ENCODE measurements at regions not wholly inside any gene's neighbourhood (a gene's known extent, or its start where the extent isn't known, plus 50 kb on each side); places are given as distances from the start of the nearest gene placed in this dataset.
"Not testable (repeated sequence)": the region's sequence is repeated elsewhere in the genome, so short reads cannot be mapped to it uniquely, and the experiment has no call there.

DNA sequence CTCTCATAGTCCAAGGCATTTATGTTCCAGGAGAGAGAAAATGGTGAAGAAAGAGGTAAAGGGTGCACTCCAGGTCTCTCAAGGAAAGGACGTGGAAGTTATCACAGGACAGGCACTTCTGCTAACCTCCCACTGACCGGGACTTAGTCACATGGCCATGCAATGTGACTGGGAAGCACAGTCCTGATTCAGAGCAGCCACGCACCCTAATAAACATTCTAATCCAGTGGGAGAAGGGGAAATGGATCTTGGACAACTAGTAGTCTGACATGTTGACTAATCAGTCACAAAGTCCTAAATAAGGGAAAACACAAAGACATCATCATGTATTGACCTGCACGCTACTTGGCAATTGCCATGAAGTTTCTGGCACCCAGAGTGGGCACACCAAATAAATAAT lies 417.5 kb upstream of the ZMIZ1 start:
- no peak for DNase-seq
- H3K27me3 ChIP-seq (ENCODE audit: control insufficient read depth, insufficient read depth, low read length): no peaks in the 10 kb centered on the region
- no peak overlapping the region for H3K4me3 ChIP-seq (ENCODE audit: insufficient read depth, low read depth, low read length)
- no peaks in the 10 kb centered on the region for H3K36me3 ChIP-seq (replicated peaks; ENCODE audit: control insufficient read depth, insufficient read depth, low read length)

DNA sequence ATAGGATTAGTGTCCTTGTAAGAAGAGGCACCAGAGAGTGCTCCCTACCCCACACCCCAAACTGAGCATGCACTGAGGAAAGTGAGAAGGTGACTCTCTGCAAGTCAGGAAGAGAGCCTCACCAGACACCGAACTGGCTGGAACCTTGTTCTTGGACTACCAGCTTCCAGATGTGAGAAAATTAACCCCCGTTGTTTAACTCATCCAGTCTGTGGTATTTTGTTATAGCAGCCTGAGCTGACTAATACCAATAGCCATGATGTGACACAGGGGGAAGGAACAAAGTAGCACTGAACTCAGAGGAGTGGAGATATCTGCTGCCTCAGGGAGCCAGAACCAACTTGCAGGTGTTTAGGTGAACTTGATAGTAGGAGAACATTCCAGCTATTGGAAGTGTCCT lies 415.2 kb upstream of the ZMIZ1 start:
- Histone ChIP-seq H3K27me3 (ENCODE audit: control insufficient read depth, insufficient read depth, low read length) (no peaks in the 10 kb centered on the region), H3K4me3 (ENCODE audit: insufficient read depth, low read depth, low read length) (no peak overlapping the region), H3K36me3 (replicated peaks; ENCODE audit: control insufficient read depth, insufficient read depth, low read length) (no peaks in the 10 kb centered on the region)
- DNase-seq: no peak

DNA sequence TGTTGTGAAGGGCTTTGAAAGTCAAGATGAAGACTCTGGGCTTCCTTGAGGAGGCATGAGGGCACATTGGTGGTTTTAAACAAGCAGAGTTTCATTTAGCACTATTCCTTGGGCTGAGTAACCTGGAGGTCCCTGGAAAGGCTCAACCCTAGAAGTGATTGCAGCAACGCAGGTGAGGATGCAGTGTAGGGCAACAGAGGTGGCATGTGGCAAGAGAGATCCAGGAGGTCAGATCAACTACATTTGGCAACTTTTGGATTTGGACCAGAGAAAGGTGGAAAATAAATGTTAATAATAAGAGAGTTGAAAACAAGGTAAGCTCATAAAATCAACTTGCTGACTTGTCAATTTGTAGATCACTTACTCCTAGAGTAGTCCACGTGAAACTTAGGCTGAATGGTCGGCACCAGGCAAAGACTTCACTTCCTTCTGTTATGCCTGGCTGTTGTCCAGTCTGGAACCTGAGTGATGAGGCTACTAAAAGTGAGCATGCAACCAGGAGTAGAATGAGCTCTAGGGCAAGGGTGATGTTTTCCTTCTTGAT lies 414.6 kb upstream of the ZMIZ1 start:
- Histone ChIP-seq H3K36me3 (replicated peaks; ENCODE audit: control insufficient read depth, insufficient read depth, low read length) (no peaks in the 10 kb centered on the region), H3K4me3 (ENCODE audit: insufficient read depth, low read depth, low read length) (no peak overlapping the region), H3K27me3 (ENCODE audit: control insufficient read depth, insufficient read depth, low read length) (no peaks in the 10 kb centered on the region)
- no peak for DNase-seq

DNA sequence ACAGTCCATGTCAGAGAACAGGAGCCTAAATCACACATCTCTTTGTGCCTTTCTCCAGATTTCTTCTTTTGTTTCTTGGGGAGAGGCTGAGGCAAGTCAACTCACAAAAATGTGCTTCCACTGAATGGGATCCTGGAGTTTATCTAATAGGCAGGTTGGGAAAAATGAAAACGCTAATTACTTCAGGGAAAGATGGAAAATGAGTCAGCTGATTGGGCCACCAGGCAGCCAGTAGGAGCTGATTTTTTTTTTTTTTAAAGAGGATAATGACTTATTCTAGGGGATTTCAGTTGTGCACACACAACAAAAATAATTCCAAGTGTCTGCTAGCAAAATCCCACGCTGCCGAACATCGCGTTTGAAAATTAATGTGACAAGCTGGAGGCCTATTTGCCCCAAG lies 412.8 kb upstream of the ZMIZ1 start:
- no peaks in the 10 kb centered on the region for H3K36me3 ChIP-seq (replicated peaks; ENCODE audit: control insufficient read depth, insufficient read depth, low read length)
- H3K27me3 ChIP-seq (ENCODE audit: control insufficient read depth, insufficient read depth, low read length): no peaks in the 10 kb centered on the region
- DNase-seq: no peak
- no peak overlapping the region for H3K4me3 ChIP-seq (ENCODE audit: insufficient read depth, low read depth, low read length)

DNA sequence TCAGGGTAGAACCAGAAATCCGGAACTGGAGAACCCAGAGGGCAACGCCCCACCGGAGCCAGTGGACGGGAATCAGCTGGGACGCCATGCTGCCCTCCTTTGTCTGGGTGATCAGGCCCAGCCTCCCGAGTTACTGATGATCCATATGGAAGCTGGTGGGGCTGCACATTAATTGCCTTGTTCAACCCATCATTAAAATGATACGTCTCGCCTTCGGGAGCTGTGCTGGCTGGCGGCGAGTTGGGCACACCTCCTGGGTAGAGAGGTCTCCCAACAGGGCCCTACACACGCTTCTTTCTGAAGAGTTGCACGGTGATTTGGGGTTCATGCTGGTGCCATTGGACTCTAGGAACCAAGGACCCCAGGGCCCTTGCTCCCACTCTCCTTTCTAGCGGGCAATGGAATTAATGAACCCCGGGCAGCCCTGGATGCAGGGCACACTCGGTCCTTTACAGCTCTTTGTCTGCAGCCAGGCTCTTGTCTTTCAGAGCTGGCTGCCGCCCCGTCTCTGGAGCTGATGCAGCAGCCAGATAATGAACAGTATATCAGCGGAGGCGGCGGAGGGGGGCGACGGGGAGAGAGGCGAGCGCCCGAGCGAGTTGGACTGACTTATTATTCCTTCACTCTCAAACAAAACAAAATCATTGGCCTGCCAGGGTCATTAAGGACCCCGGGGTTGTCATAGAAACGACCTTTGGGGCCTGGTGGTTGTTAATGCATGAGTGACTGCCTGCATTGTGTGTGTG lies 412.2 kb upstream of the ZMIZ1 start:
- Histone ChIP-seq H3K36me3 (replicated peaks; ENCODE audit: control insufficient read depth, insufficient read depth, low read length) (no peaks in the 10 kb centered on the region), H3K27me3 (ENCODE audit: control insufficient read depth, insufficient read depth, low read length) (no peaks in the 10 kb centered on the region), H3K4me3 (ENCODE audit: insufficient read depth, low read depth, low read length) (no peak overlapping the region)
- DNase-seq: no peak

DNA sequence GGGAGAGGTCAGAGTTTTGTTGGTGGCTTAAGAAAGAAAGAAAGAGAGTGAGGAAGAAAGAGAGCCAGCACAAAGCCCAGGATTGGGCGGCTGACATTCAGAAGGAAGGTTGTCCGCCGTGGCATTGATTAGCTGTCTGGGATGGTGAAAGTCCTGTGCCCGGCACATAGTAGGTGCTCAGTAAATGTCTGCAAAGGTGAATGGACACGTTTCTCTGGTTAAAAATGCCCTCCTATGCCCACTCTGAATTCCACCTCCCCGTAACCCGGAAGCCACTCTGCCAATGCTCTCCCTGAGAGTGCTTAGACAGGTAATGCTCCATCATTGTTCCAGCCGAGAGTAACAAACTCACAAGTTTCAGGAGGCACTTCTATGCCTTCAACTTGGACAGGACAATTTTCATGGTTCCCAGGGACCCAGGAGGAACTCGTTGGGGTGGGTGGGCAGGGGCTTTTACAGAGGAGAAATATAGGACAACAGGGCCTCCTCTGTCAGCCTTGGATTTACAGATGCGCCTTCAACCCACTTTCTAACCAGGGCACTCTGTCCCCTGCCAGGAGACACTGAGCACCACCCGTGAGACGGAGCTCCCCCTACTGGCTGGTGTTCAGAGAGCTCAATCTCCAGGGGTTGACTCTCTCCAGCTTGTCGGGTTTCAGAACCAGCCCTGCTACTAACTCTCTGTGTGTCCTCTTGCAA lies 411.5 kb upstream of the ZMIZ1 start:
- peak; percentile 86 for DNase-seq
- Histone ChIP-seq H3K27me3 (ENCODE audit: control insufficient read depth, insufficient read depth, low read length) (no peaks in the 10 kb centered on the region), H3K36me3 (replicated peaks; ENCODE audit: control insufficient read depth, insufficient read depth, low read length) (no peaks in the 10 kb centered on the region), H3K4me3 (ENCODE audit: insufficient read depth, low read depth, low read length) (no peak overlapping the region)

DNA sequence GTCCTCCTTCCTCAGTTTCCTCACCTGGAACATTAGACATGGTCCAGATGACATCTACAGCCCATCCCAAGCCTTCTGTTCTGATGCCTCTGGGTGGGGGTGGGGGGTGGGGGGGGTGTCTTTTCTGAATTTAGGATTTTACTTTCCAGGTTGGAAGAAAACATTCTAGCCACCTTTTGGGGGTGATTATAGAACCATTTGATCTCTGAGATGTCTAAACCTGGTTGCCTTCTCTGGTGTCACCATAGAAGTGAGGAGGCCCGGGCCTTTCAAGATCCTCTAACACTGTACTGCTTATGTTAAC lies 411.0 kb upstream of the ZMIZ1 start:
- Histone ChIP-seq H3K36me3 (replicated peaks; ENCODE audit: control insufficient read depth, insufficient read depth, low read length) (no peaks in the 10 kb centered on the region), H3K27me3 (ENCODE audit: control insufficient read depth, insufficient read depth, low read length) (no peaks in the 10 kb centered on the region), H3K4me3 (ENCODE audit: insufficient read depth, low read depth, low read length) (no peak overlapping the region)
- DNase-seq: no peak

DNA sequence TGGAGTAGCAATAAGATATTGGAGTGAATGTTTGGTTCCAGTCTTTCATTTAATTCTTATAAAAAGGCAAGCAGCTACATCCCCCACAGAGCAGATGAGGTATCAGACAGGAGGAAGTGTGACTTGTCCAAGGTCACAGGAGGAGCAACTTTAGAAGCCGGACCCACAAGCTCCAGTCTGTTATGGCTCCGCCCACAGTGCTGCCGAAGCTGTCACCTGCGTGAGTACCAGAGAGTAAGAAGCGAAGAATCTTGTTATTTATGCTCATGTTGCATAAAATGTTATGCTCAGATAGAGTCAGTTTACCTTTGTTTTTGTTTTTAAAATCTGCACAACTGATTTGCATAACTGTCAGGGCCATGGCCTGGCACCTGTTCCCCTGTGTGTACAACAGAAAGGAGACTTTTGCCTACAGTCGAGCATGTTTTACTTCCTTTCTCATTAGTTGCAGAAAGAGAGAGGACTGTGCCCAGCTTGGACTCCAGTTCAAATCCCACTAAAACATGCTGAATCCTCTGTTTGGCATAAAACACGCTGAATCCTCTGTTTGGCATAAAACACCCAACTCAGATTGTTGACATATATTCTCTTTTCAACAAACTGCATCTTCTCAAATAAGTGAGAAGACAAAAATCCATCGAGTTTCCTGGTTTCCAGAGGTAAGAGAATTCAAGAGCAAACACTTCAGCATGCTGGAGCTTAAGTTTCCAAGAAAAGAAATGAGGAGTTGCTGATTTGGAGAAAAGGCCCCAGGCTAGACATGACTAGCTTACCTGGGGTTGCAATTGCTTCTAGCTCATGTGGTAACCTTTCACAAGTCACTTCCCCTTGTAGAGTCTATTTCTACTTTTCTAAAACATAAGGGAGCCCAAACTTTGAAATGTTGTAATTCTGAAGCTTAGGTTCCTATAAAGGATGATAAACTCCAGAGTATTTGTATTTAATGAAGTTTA lies 409.8 kb upstream of the ZMIZ1 start:
- Histone ChIP-seq H3K36me3 (replicated peaks; ENCODE audit: control insufficient read depth, insufficient read depth, low read length) (no peaks in the 10 kb centered on the region), H3K27me3 (ENCODE audit: control insufficient read depth, insufficient read depth, low read length) (no peaks in the 10 kb centered on the region), H3K4me3 (ENCODE audit: insufficient read depth, low read depth, low read length) (no peak overlapping the region)
- DNase-seq: no peak

DNA sequence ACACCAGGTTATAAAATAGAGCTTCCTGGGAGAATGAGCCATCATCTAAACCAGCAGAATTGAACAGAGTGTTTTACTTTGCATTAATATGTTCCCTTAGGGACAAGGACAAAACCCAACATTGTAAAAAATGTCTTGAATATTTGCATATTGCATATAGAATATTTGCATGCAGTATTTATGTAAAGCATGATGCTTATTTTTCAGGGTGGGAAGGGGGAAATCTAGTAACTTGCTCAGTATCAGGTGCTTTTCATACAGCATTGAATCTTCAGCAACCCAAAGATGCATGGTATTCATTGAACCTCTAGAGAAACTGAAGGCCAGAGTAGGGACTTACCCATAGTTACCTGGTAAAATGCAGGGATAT lies 409.2 kb upstream of the ZMIZ1 start:
- Histone ChIP-seq H3K4me3 (ENCODE audit: insufficient read depth, low read depth, low read length) (no peak overlapping the region), H3K36me3 (replicated peaks; ENCODE audit: control insufficient read depth, insufficient read depth, low read length) (no peaks in the 10 kb centered on the region), H3K27me3 (ENCODE audit: control insufficient read depth, insufficient read depth, low read length) (no peaks in the 10 kb centered on the region)
- no peak for DNase-seq

DNA sequence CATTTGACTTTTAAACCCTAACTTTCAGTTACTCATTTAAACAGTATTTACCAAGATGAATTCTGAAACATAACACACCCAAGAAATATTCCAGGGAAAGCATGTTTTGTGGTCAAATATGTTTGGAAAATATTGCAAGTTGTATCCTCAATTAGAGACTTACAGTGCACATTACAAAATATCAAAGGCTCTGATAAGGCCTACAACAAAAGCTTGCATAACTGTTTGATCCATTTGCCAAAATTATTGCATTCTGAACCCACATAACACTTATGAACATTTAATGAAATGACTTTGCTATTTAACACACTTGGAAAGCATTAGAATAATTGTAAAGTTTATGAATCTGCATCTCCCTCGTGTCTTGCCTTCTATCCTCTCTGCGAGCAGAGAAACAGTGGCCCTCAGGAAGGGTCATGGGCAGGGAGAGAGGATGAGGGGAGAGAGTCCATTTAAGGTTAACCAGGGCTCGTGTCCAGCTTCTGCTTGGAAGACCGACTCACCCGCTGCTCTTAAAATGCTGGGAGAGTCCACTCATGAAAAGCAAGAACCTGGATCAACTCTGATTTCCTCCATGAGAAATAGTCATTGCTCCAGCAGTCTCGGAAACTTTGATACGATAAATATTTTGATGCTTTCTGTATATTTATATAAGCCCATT lies 408.2 kb upstream of the ZMIZ1 start:
- no peak for DNase-seq
- H3K27me3 ChIP-seq (ENCODE audit: control insufficient read depth, insufficient read depth, low read length): no peaks in the 10 kb centered on the region
- no peaks in the 10 kb centered on the region for H3K36me3 ChIP-seq (replicated peaks; ENCODE audit: control insufficient read depth, insufficient read depth, low read length)
- no peak overlapping the region for H3K4me3 ChIP-seq (ENCODE audit: insufficient read depth, low read depth, low read length)

DNA sequence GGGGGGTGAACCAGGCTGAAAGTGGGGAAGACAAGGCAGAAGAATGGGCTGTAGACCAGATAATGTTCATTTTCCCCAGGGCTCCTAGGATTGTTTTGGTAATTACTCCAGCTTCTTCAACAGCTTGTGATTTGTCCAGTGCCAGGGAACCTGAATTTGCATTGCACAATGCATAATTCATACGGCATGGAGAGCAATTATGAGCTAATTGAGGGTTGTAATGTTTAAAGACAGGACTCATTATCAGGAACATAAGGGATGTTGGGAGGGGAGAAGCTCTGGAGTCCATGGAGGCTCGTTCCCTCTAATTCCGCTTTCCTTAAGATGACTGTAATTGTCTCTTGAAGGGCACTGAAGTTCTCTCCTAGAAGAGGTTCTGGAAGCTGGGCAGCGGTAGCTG lies 405.0 kb upstream of the ZMIZ1 start:
- DNase-seq: no peak
- H3K4me3 ChIP-seq (ENCODE audit: insufficient read depth, low read depth, low read length): no peak overlapping the region
- no peaks in the 10 kb centered on the region for H3K27me3 ChIP-seq (ENCODE audit: control insufficient read depth, insufficient read depth, low read length)
- no peaks in the 10 kb centered on the region for H3K36me3 ChIP-seq (replicated peaks; ENCODE audit: control insufficient read depth, insufficient read depth, low read length)

DNA sequence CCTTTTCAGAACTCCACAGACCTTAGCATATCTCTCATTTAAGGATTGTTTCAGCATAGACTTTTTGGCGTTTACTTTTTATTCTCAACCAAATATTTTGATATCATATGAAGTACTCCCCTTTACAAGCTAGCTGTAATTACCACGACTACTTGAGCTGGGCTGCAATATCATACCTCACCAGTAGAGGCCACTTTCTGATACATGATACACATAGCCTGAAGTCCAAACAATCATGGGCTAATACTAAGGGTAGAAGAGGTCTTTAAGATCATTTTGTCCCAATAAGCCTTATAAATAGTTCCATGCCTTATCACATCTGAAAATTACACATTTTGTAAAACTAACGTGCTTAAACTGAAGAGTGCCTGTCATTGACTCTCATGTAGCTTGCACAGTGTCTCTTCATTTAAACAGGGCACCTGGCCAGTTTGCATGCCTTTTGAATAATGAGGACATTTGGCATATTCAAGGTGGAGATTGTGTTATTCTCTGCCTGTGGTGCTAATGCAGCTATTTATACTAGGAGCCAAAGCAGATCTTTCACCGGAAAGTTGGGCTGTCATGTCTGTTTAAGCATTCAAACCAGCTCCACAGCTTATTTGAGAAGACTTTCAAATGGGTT lies 403.7 kb upstream of the ZMIZ1 start:
- no peak overlapping the region for H3K4me3 ChIP-seq (ENCODE audit: insufficient read depth, low read depth, low read length)
- H3K36me3 ChIP-seq (replicated peaks; ENCODE audit: control insufficient read depth, insufficient read depth, low read length): no peaks in the 10 kb centered on the region
- DNase-seq: no peak
- H3K27me3 ChIP-seq (ENCODE audit: control insufficient read depth, insufficient read depth, low read length): no peaks in the 10 kb centered on the region

DNA sequence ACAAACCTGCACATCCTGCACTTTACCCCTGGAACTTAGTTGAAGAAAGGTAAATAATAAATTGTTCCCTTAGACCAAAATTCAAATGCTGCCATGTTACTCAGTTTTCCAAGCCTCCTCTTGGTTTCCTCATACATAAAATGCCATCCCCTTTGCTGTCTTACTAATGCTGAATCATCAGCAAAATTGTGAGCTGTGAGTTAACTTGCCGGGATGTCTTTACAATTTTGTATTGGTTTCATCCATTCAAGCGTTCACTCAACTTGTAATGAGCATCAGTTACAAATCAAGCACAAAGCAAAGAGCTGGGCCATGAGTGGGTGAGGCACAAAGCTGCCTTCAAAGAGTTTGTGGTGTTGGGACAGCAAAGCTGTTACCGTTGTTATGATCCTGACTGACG lies 395.8 kb upstream of the ZMIZ1 start:
- Histone ChIP-seq H3K27me3 (ENCODE audit: control insufficient read depth, insufficient read depth, low read length) (no peaks in the 10 kb centered on the region), H3K4me3 (ENCODE audit: insufficient read depth, low read depth, low read length) (no peak overlapping the region), H3K36me3 (replicated peaks; ENCODE audit: control insufficient read depth, insufficient read depth, low read length) (no peaks in the 10 kb centered on the region)
- no peak for DNase-seq

DNA sequence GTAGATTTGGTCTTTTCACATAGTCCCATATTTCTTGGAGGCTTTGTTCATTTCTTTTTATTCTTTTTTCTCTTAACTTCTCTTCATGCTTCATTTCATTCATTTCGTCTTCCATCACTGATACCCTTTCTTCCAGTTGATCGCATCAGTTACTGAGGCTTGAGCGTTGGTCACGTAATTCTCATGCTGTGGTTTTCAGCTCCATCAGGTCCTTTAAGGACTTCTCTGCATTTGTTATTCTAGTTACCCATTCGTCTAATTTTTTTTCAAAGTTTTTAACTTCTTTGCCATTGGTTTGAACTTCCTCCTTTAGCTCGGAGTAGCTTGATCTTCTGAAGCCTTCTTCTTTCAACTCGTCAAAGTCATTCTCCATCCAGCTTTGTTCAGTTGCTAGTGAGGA lies 387.6 kb upstream of the ZMIZ1 start:
- not testable (repeated sequence) for H3K4me3 ChIP-seq (ENCODE audit: insufficient read depth, low read depth, low read length)

More for the DNA sequence above, 387.6 kb upstream of the ZMIZ1 start:
- not testable (repeated sequence) for DNase-seq; H3K36me3 ChIP-seq (replicated peaks; ENCODE audit: control insufficient read depth, insufficient read depth, low read length); H3K27me3 ChIP-seq (ENCODE audit: control insufficient read depth, insufficient read depth, low read length)

All from H7 (cell line).